HEK293T (cell line): ENCODE measurements at regions not wholly inside any gene's neighbourhood (a gene's known extent, or its start where the extent isn't known, plus 50 kb on each side); places are given as distances from the start of the nearest gene placed in this dataset.

Experiments used
- CTCF ChIA-PET: fragments of 350-600 bp; formaldehyde crosslinking; extraction: SDS; loops from one replicate; lab custom pipeline; 2021; ENCODE audit warnings: antibody characterized with exemption, inconsistent platforms; lab: Yijun Ruan, JAX
- POLR2A ChIA-PET: fragments of 350-600 bp; formaldehyde crosslinking; extraction: SDS; loops from one replicate; lab custom pipeline; 2020; ENCODE audit warnings: antibody characterized with exemption, inconsistent platforms; lab: Yijun Ruan, JAX
- DNase-seq: peaks from one replicate; pipeline ENCODE4 v3.0.0; 2012; ENCODE audit warnings: mixed read lengths; ENCODE audit errors: extremely low spot score
- ARNT ChIP-seq: fragments of 450-650 bp; IDR thresholded peaks from 2 replicates; pipeline ENCODE4 v1.6.1; 2017; ENCODE audit warnings: mild to moderate bottlenecking
- BHLHE40 ChIP-seq: fragments of 450-650 bp; IDR thresholded peaks from 2 replicates; pipeline ENCODE4 v1.6.1; 2016; ENCODE audit warnings: mild to moderate bottlenecking, moderate library complexity, borderline replicate concordance
- CTBP1 ChIP-seq: fragments of 450-650 bp; IDR thresholded peaks from 2 replicates; pipeline ENCODE4 v1.6.1; 2016; ENCODE audit warnings: borderline replicate concordance
- ELF4 ChIP-seq: fragments of 450-650 bp; IDR thresholded peaks from 2 replicates; pipeline ENCODE4 v1.6.1; 2017; ENCODE audit warnings: antibody characterized with exemption
- FOXA1 ChIP-seq: fragments of 450-650 bp; IDR thresholded peaks from 2 replicates; pipeline ENCODE4 v1.6.1; 2016; ENCODE audit warnings: mild to moderate bottlenecking
- FOXK2 ChIP-seq: fragments of 450-650 bp; IDR thresholded peaks from 2 replicates; pipeline ENCODE4 v1.6.1; 2016; ENCODE audit warnings: mild to moderate bottlenecking
- FOXM1 ChIP-seq: fragments of 450-650 bp; IDR thresholded peaks from 2 replicates; pipeline ENCODE4 v1.6.1; 2017; ENCODE audit warnings: mild to moderate bottlenecking, borderline replicate concordance
- L3MBTL2 ChIP-seq: fragments of 450-650 bp; conservative IDR thresholded peaks from 2 replicates; pipeline ENCODE4 v1.6.1; 2016; ENCODE audit warnings: mild to moderate bottlenecking
- LEF1 ChIP-seq: fragments of 450-650 bp; IDR thresholded peaks from 2 replicates; pipeline ENCODE4 v1.6.1; 2017; ENCODE audit warnings: mild to moderate bottlenecking, borderline replicate concordance
- NFRKB ChIP-seq: fragments of 450-650 bp; IDR thresholded peaks from 2 replicates; pipeline ENCODE4 v1.6.1; 2016; ENCODE audit warnings: mild to moderate bottlenecking, moderate library complexity
- SP1 ChIP-seq: fragments of 450-650 bp; IDR thresholded peaks from 2 replicates; pipeline ENCODE4 v1.6.1; 2017
- SUZ12 ChIP-seq: fragments of 450-650 bp; IDR thresholded peaks from 2 replicates; pipeline ENCODE4 v1.6.1; 2016; ENCODE audit warnings: mild to moderate bottlenecking
- TARDBP ChIP-seq: fragments of 450-650 bp; IDR thresholded peaks from 2 replicates; pipeline ENCODE4 v1.6.1; 2016
- ZNF384 ChIP-seq: fragments of 450-650 bp; IDR thresholded peaks from 2 replicates; pipeline ENCODE4 v1.6.1; 2016
- TF ChIP-seq, protein P1 (sequence below): fragments of 450-650 bp; IDR thresholded peaks from 2 replicates; pipeline ENCODE4 v1.6.1; 2016

DNA sequence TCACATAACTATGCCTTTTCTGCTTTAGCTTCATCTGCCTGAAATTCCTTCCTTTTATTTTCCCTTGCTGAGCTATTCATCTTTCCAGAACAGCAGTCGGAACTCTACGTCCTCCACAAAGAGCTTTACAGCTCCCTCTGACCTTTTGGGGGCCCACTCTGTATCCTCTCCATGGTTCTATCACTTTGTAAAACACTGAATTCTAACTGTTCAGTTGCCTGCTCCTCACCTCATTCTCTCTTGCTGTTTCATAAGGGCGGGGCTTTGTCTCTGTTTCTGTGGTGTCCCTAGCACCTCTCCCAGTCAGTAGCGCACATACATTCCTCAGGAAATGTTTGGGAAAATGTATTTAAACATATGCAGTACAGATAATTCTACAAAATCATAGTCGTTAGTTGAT is 737.0 kb downstream of the RAB28 start:
- CTCF ChIA-PET, result no interaction called here
- POLR2A ChIA-PET, result no interaction called here
- DNase-seq, result no peak
- TF ChIP-seq SUZ12 (no peak), SP1 (no peak), ELF4 (no peak), FOXK2 (no peak), CTBP1 (no peak), FOXA1 (no peak), ARNT (no peak)

DNA sequence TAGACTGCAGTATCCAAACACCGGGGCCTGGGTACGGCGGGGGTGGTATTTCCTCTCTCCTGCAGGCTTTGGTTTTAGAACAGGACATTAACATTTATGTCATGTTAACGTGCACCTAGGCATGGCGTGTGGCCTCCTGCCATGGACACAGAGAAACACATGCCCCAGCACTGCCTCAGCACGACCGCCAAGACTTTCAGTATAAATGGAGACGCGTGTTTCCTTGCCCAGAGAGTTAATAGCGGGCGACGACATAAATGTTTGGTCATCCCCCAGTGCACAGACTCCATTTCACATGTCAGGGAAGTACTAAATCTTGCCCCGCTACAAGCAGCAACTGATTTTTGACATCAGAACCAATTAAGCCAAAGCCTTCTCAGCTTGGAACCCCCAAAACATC is 737.9 kb downstream of the RAB28 start:
- CTCF ChIA-PET, result no interaction called here
- DNase-seq, result no peak
- TF ChIP-seq SUZ12, result no peak
- TF ChIP-seq, protein P1, sequence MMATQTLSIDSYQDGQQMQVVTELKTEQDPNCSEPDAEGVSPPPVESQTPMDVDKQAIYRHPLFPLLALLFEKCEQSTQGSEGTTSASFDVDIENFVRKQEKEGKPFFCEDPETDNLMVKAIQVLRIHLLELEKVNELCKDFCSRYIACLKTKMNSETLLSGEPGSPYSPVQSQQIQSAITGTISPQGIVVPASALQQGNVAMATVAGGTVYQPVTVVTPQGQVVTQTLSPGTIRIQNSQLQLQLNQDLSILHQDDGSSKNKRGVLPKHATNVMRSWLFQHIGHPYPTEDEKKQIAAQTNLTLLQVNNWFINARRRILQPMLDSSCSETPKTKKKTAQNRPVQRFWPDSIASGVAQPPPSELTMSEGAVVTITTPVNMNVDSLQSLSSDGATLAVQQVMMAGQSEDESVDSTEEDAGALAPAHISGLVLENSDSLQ, result no peak
- no peak for TF ChIP-seq ELF4
- no peak for TF ChIP-seq ARNT
- TF ChIP-seq CTBP1, result no peak
- no peak for TF ChIP-seq FOXK2
- POLR2A ChIA-PET, result no interaction called here

DNA sequence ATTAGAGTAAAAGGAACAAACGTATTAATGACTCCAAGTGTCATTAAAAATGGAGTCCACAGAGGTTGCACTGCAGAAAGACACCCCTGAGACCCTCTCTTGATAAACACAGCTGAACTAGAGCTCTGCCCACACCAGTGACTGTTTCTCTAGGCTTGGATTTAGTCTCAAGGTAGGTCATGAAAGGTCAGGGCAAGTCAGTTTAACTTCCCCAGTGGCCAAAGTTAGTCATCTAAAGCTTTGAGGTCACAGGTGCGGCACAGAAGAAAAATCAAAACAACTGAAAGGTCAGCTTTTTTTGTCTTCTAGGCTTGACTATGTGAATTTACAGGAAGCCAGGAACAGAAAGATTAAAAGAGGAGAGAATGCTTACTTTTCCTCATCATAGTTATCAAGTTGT is 749.6 kb downstream of the RAB28 start:
- CTCF ChIA-PET, result no interaction called here
- TF ChIP-seq FOXM1 (no peak), FOXK2 (no peak), LEF1 (no peak), SP1 (no peak), NFRKB (no peak), CTBP1 (no peak), TARDBP (no peak), ARNT (no peak), ELF4 (no peak), L3MBTL2 (no peak), FOXA1 (no peak), ZNF384 (no peak)
- TF ChIP-seq, protein P1, result no peak
- POLR2A ChIA-PET, result no interaction called here
- DNase-seq, result no peak

DNA sequence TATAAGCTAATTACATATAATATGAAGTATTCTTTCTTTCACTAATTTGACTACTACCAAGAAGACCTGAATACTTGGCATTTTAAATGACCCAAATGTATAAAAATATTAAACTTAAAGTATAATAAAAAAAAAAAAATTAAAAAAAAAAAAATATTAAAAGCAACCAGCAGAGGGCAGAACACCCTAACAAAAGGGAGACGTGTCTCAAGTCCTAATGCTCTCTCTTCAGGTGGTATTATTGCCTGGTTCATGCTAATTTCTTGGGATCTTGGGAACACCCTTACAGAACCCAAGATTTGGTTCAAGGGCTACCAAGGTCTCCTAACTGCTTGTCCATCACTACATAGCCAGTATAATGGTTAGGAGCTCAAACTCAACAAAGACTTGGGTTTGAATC is 754.8 kb downstream of the RAB28 start:
- ChIA-PET POLR2A (no interaction called here), CTCF (interaction anchor here (0.7 kb wide), 2 partner anchors 439 to 824 kb away, joined by 3 to 4 read pairs; no protein-coding TSS in a partner anchor)
- DNase-seq, result peak; percentile 28
- TF ChIP-seq SUZ12, result no peak
- peak; percentile 69 for TF ChIP-seq ZNF384

DNA sequence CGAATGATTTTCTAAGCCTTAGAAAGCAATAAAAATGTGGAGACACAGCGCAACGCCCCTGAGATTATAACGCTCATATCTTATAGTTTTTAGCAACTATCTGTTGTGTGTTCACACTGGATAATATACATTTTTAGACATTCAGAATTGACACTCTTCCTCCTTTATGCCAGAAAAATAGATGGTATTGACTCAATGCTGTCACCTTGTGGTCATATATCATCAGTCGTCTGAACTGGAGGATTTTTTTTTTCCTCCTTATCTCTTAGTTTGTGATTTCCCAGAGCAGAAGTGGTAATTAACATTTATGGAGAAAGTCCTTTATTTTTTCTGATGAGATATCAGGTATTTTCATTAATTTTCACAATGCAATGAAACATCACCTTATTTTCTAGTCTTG is 759.6 kb downstream of the RAB28 start:
- TF ChIP-seq, protein P1, result peak; percentile 20; the same call in 1 of the 2 replicates
- no peak for TF ChIP-seq L3MBTL2
- TF ChIP-seq ARNT, result no peak
- TF ChIP-seq ZNF384, result peak; percentile 45; the same call in 1 of the 2 replicates
- no peak for TF ChIP-seq FOXM1
- no peak for TF ChIP-seq CTBP1
- no peak for TF ChIP-seq ELF4
- no peak for TF ChIP-seq TARDBP
- CTCF ChIA-PET, result no interaction called here
- POLR2A ChIA-PET, result no interaction called here
- no peak for DNase-seq

DNA sequence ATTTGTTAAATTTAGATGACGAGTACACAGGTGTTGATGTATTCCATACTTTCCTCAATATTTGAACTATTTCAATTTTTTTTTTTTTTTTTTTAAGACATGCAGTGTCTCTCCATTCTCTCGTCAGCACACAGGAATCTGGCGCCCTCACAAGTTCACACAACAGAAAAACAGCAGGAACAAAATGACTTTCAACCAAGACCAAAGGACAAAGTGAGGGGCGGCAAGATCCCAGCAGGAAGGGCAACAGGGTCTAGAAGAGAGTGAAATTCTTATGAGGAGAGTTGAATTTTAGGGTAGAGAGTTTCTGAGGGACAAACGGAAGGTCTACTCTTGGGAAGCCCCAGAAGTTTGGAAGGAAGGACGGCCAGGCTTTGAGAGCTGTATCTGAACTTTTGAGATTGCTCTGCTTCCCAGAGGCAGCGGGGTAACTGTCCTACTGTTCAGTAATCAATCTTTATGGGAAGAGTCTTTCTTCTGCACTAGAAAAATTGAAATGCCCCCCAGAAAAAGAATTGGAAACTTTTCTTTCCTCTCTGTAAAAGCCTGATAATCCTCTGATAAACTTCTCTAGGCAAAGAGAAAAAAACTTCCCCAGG is 760.2 kb downstream of the RAB28 start:
- ChIA-PET POLR2A (no interaction called here), CTCF (interaction anchor here (0.6 kb wide), 1 partner anchor 437 kb away, joined by 3 read pairs; no protein-coding TSS in a partner anchor)
- TF ChIP-seq ZNF384, result peak; percentile 41; the same call in 1 of the 2 replicates
- TF ChIP-seq, protein P1, result no peak
- no peak for DNase-seq

DNA sequence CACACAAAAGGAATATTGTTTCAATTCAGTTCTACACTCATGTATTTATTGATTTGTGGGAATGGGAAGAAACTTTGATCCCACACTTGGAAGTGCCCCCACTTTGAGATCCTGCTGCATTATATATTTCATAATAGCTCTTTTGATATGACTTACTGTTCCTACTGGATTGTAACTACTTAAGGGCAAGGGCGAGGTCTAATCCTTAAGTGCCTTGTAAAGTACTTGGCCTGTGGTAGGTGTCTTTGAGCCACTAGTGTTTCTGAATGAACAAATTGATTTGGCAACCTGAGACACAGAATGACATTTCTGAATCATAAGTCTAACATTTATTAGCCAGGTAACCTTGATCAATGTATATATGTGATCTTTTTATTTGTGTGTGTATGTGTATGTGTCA is 767.2 kb downstream of the RAB28 start:
- TF ChIP-seq CTBP1 (no peak), TARDBP (no peak), ARNT (no peak), FOXM1 (no peak), ZNF384 (no peak), ELF4 (no peak), FOXK2 (no peak), L3MBTL2 (no peak), SUZ12 (no peak), FOXA1 (no peak), BHLHE40 (no peak), NFRKB (no peak), LEF1 (no peak)
- TF ChIP-seq, protein P1, result no peak
- ChIA-PET POLR2A (no interaction called here), CTCF (no interaction called here)
- no peak for DNase-seq
